Pancreas (tissue), 10 donors: ENCODE measurements at regions not wholly inside any gene's neighbourhood (a gene's known extent, or its start where the extent isn't known, plus 50 kb on each side); places are given as distances from the start of the nearest gene placed in this dataset.

Experiments
- ATAC-seq, 4 donors: fragments of 200-7000 bp; cut with Tn5 transposase; one replicate each; pipeline versions ENCODE4 v1.8.0 to v1.9.1; 2020; ENCODE audit warnings: mild to moderate bottlenecking in 4 of 4, moderate library complexity in 4 of 4
- DNase-seq, 6 donors: peaks; one replicate each; pipeline ENCODE4 v3.0.0-alpha.2; 2020
- FAIRE-seq: peaks from 2 replicates; lab custom pipeline; 2012; peaks lifted over from hg19 to GRCh38; lab: Jason Lieb, UNC
- H3K27ac ChIP-seq, 4 donors: fragments of 200-600 bp; sonication (generic); 1 replicate in 3 of 4; 2 replicates in 1 of 4; pipeline versions ENCODE4 v1.5.0 to v1.8.0; 2020
- H3K27me3 ChIP-seq, 4 donors: fragments of 200-600 bp; one replicate each; pipeline ENCODE4 v1.8.0; 2021
- H3K36me3 ChIP-seq, 3 donors: fragments of 200-600 bp; sonication (generic) in 1 of 3; one replicate each; pipeline versions ENCODE4 v1.5.0 to v1.8.0; 2020 to 2021
- H3K4me1 ChIP-seq, 3 donors: fragments of 200-600 bp; one replicate each; pipeline ENCODE4 v1.8.0; 2021
- H3K4me3 ChIP-seq, 4 donors: fragments of 200-600 bp; sonication (generic) in 2 of 4; one replicate each; pipeline versions ENCODE4 v1.5.0 to v1.8.0; 2020 to 2021
- H3K9me3 ChIP-seq, 4 donors: fragments of 200-600 bp; one replicate each; pipeline ENCODE4 v1.8.0; 2021
- CTCF ChIP-seq, 4 donors: fragments of 200-600 bp; sonication (generic) in 3 of 4; IDR thresholded peaks; one replicate each; pipeline versions ENCODE4 v1.5.0 to v1.8.0; 2021; ENCODE audit warnings: antibody characterized with exemption in 4 of 4
- WGBS, 2 donors: extraction: QIAGEN DNeasy Blood & Tissue Kit; methylation state at CpG; one replicate each; pipeline ENCODE4 v1.1.7; 2013; 5-methylcytosine and 5-hydroxymethylcytosine counted together
- intact Hi-C, 3 donors: fragments of 100-400 bp; cut with DNase I; formaldehyde crosslinking; loops; one replicate each; pipeline versions ENCODE4 v1.11.1 to v1.14.2; 2022
- donor health status: healthy with polysubstance abuse.
- donor health status: DM: no; HTN: no; CAD: no; lungs with moderate emphysema.
- donor health status: DM: no; HTN: no; CAD: no.
- donor health status: control.
- donor health status: control.
- donor health status: Bipolar disorder and iron deficiency.
- donor health status: DM: yes; HTN: yes; CAD: no.
- donor health status: DM: no; HTN: no; CAD: no.
- donor health status: DM: no; HTN: no; CAD: no.
- donor health status: DM: yes; HTN: yes; CAD: no.

- Histone ChIP-seq H3K4me1 (no peaks in the 10 kb centered on the region), H3K9me3 (no peaks in the 10 kb centered on the region), H3K4me3 (no peak overlapping the region), H3K27me3 (no peaks in the 10 kb centered on the region), H3K27ac (no peak overlapping the region), H3K36me3 (no peaks in the 10 kb centered on the region)
- intact Hi-C loops, result loop anchor here in 1 of 3 donors (10.0 kb wide), 1 partner anchor 678 kb away; no protein-coding TSS in a partner anchor
- peak; percentile 53 to 81 (median 76) for TF ChIP-seq CTCF (IDR thresholded peaks at IDR 0.05)
- 24 to 25% methylated on average over 16 of the region's 16 CpGs for WGBS, 2 donors
- peak; percentile 35 to 66 (median 52) for DNase-seq
- no peak for FAIRE-seq
- peak; percentile 75 to 97 (median 94) for ATAC-seq
These were observed 130.9 kb upstream of the SLC30A5 start for GRCh38 chr5:68962757-68963484.

- no peak for FAIRE-seq
- H3K27ac ChIP-seq, result no peak overlapping the region
- DNase-seq, result no peak
- no peaks in the 10 kb centered on the region for H3K9me3 ChIP-seq
- H3K4me1 ChIP-seq, result no peaks in the 10 kb centered on the region
- WGBS, 2 donors, result 69 to 89% methylated on average over 3 of the region's 3 CpGs
- H3K4me3 ChIP-seq, result no peak overlapping the region
- intact Hi-C loops, result loop anchor here in 1 of 3 donors (10.0 kb wide), 1 partner anchor 680 kb away; no protein-coding TSS in a partner anchor
- no peak for ATAC-seq
- no peaks in the 10 kb centered on the region for H3K36me3 ChIP-seq
- no peaks in the 10 kb centered on the region for H3K27me3 ChIP-seq
- no peak for TF ChIP-seq CTCF (IDR thresholded peaks at IDR 0.05)
These were observed 129.1 kb upstream of the SLC30A5 start for GRCh38 chr5:68964679-68965078.

- DNase-seq, result no peak
- ATAC-seq, result no peak
- intact Hi-C loops, result loop anchor here in 1 of 3 donors (10.0 kb wide), 1 partner anchor 681 kb away; no protein-coding TSS in a partner anchor
- H3K4me3 ChIP-seq, result no peak overlapping the region
- no peak for TF ChIP-seq CTCF (IDR thresholded peaks at IDR 0.05)
- no peaks in the 10 kb centered on the region for H3K4me1 ChIP-seq
- no peaks in the 10 kb centered on the region for H3K9me3 ChIP-seq
- H3K27me3 ChIP-seq, result no peaks in the 10 kb centered on the region
- H3K27ac ChIP-seq, result no peak overlapping the region
- no peaks in the 10 kb centered on the region for H3K36me3 ChIP-seq
- WGBS, 2 donors, result 46 to 78% methylated on average over 3 of the region's 3 CpGs
- no peak for FAIRE-seq
These were observed 127.9 kb upstream of the SLC30A5 start for GRCh38 chr5:68965926-68966325.

DNA sequence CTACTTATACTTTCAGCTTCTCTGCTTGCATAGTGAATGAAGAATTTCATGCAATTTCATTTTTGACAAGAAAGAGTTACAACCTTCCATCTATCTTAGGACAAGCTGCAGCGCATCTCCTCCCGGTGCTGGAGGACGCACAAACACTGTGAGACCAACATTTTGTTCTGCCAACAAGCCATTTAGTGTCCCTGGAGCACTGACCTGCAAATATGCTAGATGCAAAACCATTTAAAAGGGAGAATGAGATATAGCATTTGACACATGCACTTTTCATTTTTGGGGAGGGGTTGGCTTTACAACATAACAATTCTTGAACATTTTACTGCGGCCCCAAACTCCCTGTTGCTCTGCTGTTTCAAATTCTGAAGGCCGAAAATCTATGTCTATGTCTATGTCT, 127.2 kb upstream of the SLC30A5 start:
- FAIRE-seq (no peak), ATAC-seq (no peak), DNase-seq (no peak)
- H3K27me3 ChIP-seq, result no peaks in the 10 kb centered on the region
- H3K4me3 ChIP-seq, result no peak overlapping the region
- no peak overlapping the region for H3K27ac ChIP-seq
- H3K9me3 ChIP-seq, result no peaks in the 10 kb centered on the region
- H3K36me3 ChIP-seq, result no peaks in the 10 kb centered on the region
- no peak for TF ChIP-seq CTCF (IDR thresholded peaks at IDR 0.05)
- intact Hi-C loops, result loop anchor here in 1 of 3 donors (10.0 kb wide), 1 partner anchor 682 kb away; no protein-coding TSS in a partner anchor
- H3K4me1 ChIP-seq, result no peaks in the 10 kb centered on the region
- WGBS, 2 donors, result 79 to 89% methylated on average over 5 of the region's 5 CpGs

GRCh38 chr5:68968429-68968828, 125.4 kb upstream of the SLC30A5 start:
- no peak for TF ChIP-seq CTCF (IDR thresholded peaks at IDR 0.05)
- intact Hi-C loops, result loop anchor here in 1 of 3 donors (10.0 kb wide), 1 partner anchor 684 kb away; no protein-coding TSS in a partner anchor
- no peak overlapping the region for H3K27ac ChIP-seq
- H3K9me3 ChIP-seq, result no peaks in the 10 kb centered on the region
- DNase-seq, result no peak
- no peaks in the 10 kb centered on the region for H3K36me3 ChIP-seq
- FAIRE-seq, result no peak
- no peaks in the 10 kb centered on the region for H3K27me3 ChIP-seq
- no peak for ATAC-seq
- H3K4me1 ChIP-seq, result no peaks in the 10 kb centered on the region
- no peak overlapping the region for H3K4me3 ChIP-seq
